ENCODE measurements at regions not wholly inside any gene's neighbourhood (a gene's known extent, or its start where the extent isn't known, plus 50 kb on each side); places are given as distances from the start of the nearest gene placed in this dataset.
"Not testable (repeated sequence)": the region's sequence is repeated elsewhere in the genome, so short reads cannot be mapped to it uniquely, and the experiment has no call there.

DNA sequence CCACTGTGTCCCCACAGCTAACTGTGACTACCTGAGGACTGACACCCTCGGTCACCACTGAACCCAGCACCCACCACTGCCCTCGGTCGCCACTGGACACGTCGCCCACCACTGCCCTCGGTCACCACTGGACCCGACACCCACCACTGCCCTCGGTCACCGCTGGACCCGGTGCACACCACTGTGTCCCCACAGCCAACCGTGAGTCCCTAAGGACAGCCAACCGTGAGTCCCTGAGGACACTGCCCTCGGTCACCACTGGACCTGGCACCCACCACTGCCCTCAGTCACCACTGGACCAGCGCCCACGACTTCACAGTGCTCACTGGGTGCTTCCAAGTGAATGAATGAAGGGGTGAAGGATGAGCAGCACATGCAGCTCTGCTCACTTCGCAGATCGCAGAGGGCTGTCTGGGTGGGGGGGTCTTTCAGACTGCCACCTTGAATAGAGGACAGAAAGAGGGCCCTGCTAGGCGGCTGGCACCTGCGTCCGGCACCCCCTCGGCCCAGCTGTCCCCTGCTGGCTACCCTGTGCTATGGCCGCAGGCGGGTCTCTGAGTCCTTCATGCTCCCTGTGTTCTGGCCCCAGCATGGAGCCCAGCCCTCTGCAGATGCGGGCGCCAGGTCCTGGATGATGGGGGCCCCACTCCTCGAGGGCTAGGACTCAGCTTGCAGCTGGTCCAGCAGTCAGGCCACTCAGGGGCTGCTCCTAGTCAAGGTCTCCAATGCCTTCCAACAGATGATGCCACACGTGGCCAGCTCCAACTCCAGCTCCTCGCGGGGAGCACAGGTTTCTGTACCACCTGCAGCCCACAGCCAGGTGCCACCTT is 51.4 kb upstream of the GPC1 start:
- DNase-seq = no peak

DNA sequence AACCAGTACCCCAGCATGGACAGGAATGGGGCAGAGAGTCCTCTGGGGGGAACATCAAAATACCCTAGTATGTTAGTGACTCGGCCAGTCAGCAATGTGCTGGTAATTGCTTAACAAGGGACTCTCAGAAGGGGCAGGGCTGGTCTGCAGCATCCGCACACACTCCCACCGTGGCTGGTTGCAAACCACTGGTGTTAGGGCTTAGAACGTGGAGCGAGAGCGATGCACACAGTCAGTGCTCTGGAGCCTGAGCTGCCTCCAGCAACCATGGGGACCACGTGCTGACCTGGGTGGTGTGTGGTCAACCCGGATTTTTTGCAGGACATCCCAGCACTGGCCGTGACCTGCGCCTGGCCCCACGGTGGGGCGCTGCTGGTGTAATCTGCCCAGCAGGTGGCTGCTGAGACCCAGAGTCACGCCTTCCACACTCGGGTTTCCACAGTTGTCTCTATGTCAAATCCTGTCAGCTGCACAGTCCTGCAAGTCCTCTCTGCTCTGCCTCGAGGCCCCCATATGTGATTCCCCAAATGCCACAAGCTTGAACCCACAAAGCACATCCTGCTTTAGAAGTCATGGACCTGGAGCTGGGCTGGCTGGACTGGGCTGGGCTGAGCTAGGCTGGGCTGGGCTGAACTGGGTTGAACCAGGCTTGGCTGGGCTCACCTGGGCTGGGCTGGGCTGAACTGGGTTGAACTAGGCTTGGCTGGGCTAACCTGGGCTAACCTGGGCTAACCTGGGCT is 50.6 kb upstream of the GPC1 start:
- no peak for DNase-seq

DNA sequence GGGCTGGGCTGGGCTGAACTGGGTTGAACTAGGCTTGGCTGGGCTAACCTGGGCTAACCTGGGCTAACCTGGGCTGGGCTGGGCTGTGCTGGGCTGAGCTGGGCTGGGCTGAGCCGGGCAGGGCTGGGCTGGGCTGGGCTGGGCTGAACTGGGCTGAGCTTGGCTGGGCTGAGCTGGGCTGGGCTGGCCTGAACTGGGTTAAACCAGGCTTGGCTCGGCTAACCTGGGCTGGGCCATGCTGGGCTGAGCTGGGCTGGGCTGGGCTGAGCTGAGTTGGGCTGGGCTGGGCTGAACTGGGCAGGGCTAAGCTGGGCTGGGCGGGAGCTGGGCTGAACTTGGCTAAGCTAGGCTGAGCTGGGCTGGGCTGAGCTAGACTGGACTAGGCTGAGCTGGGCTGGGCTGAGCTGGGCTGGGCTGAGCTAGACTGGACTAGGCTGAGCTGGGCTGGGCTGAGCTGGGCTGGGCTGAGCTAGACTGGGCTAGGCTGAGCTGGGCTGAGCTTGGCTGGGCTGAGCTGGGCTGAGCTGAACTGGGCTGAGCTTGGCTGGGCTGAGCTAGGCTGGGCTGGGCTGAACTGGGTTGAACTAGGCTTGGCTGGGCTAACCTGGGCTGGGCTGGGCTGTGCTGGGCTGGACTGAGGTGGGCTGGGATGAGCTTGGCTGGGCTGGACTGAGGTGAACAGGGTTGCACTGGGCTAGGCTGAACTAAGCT is 49.9 kb upstream of the GPC1 start:
- not testable (repeated sequence) for DNase-seq

Measured in NCI-H1436 (cell line).